ENCODE measurements at regions not wholly inside any gene's neighbourhood (a gene's known extent, or its start where the extent isn't known, plus 50 kb on each side); places are given as distances from the start of the nearest gene placed in this dataset.
"Not testable (repeated sequence)": the region's sequence is repeated elsewhere in the genome, so short reads cannot be mapped to it uniquely, and the experiment has no call there.

- no peak for DNase-seq
Observed at GRCh38 chr10:18879284-18879683, 169.3 kb upstream of the MALRD1 start.

DNA sequence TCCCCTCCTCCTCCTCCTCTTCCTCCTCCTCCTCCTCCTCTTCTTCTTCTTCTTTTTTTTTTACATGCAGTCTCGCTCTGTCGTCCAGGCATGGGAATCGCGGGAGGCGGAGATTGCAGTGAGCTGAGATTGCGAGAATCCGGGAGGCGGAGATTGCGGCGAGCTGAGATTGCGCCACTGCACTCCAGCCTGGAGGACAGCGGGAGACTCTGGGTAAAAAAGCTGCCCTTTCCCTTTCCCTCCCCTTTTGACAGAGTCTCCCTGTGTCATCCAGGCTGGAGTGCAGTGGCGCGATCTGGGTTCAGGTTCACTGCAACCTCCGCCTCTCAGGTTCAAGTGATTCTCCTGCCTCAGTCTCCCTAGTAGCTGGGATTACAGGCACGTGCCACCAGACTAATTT lies 168.1 kb upstream of the MALRD1 start:
- DNase-seq, result no peak

GRCh38 chr10:18886102-18886501 lies 162.5 kb upstream of the MALRD1 start:
- DNase-seq, result no peak

GRCh38 chr10:18906636-18907035 lies 142.0 kb upstream of the MALRD1 start:
- no peak for DNase-seq

GRCh38 chr10:18917431-18917830 lies 131.2 kb upstream of the MALRD1 start:
- DNase-seq, result not testable (repeated sequence)

- DNase-seq, result no peak
Observed at GRCh38 chr10:18918532-18918931, 130.1 kb upstream of the MALRD1 start.

- DNase-seq, result no peak
Observed at GRCh38 chr10:18949391-18949790, 99.2 kb upstream of the MALRD1 start.

DNA sequence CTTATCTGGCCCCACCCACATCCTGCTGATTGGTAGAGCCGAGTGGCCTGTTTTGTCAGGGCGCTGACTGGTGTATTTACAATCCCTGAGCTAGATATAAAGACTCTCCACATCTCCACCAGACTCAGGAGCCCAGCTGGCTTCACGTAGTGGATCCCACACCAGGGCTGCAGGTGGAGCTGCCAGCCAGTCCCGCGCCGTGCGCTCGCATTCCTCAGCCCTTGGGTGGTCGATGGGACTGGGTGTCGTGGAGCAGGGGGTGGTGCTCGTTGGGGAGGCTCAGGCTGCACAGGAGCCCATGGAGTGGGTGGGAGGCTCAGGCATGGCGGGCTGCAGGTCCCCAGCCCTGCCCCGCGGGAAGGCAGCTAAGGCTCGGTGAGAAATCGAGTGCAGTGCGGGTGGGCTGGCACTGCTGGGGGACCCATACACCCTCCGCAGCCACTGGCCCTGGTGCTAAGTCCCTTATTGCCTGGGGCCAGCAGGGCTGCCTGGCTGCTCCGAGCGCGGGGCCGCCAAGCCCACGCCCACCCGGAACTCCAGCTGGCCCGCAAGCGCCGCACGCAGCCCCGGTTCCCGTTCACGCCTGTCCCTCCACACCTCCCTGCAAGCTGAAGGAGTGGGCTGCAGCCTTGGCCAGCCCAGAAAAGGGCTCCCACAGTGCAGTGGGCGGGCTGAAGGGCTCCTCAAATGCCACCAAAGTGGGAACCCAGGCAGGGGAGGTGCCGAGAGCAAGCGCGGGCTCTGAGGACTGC lies 97.4 kb upstream of the MALRD1 start:
- not testable (repeated sequence) for DNase-seq

DNA sequence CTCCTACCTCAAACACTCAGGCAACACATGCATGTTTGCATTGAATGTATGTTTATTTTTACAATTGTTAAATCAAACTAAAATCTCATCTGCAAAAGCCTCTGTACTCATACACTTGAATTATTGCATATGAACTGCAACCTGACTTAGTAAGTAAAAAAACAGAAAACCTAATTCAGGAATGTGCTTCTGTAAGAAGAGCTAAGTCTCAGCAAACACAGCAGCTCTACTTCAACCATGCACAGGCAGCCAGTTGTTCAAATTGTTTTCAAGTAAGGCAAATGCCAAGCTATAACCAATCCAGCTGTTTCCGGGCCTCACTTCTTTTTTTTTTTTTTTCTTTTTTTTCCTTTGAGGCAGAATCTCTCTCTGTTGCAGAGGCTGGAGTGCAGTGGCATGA lies 93.5 kb upstream of the MALRD1 start:
- DNase-seq, result no peak

- no peak for DNase-seq
Observed at GRCh38 chr10:18959369-18959768, 89.2 kb upstream of the MALRD1 start.

DNA sequence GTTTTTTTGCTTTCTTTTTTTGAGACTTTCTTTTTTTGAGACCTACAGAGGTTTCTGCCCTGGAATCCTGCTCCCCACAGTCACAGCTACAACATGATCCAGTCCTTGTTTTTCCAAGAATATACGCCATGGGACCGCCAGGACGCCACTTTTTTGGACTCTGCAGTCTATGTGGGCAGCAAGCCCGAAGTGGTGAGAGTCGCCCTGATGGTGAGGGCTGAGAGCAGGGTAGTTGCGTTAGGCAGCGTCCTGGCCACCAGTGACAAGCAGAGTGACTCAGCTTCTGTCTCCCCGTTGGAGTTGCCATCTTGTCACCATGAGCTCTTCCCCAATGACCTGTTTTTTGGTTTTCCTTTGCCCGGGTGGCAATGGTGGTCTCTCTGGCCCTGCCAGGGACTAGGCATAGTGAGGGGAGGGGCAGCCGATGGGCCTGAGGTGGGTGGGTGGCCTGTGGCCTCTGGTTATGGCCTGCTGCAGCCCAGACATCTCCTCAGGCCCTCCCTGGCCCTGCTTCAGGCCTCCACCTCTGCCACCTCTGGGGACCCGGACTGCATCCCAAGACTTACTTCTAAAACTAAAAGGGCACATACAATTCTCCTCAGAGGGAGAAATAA lies 88.0 kb upstream of the MALRD1 start:
- DNase-seq, result no peak

GRCh38 chr10:18968159-18968558 lies 80.4 kb upstream of the MALRD1 start:
- no peak for DNase-seq

- DNase-seq, result no peak
Observed at GRCh38 chr10:18976696-18977251, 71.8 kb upstream of the MALRD1 start.

DNA sequence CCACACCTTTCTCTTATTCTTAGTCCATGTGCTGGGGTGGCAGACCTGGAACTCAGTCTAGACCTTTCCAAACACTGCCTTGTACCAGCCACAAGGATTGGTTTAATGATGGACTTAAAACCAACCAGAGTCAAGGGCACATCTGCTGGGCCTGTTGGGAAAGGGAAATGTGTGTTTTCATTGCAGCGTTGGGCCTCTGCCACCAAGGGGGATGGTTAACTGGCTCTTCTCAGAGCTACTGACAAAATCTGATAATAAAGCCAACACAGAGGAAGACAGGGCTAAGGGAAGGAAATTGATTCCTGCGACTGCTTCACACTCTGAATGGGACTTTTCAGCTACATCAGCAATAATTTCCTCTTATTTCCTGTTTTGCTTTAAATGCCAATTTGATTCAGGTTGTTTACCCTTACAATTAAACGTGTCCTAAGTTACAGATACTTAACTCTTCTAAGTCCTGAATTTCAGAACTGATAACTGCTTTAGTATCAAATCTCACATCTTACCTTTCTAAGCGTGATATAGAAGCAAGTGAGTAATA lies 68.4 kb upstream of the MALRD1 start:
- no peak for DNase-seq

- no peak for DNase-seq
Observed at GRCh38 chr10:18984531-18984930, 64.1 kb upstream of the MALRD1 start.

- DNase-seq, result no peak
Observed at GRCh38 chr10:18988338-18988737, 60.3 kb upstream of the MALRD1 start.
